Esophagus muscularis mucosa (tissue), 3 donors: ENCODE measurements at regions not wholly inside any gene's neighbourhood (a gene's known extent, or its start where the extent isn't known, plus 50 kb on each side); places are given as distances from the start of the nearest gene placed in this dataset.

Experiments
- CTCF ChIP-seq, 3 experiments: fragments of 200-600 bp in 2 of 3; fragments of 450-650 bp in 1 of 3; sonication (generic) in 2 of 3; IDR thresholded peaks; one replicate each; pipeline ENCODE4 v1.5.1; 2017 to 2019; ENCODE audit warnings: antibody characterized with exemption in 3 of 3, mild to moderate bottlenecking in 2 of 3, moderate library complexity in 1 of 3
- EP300 ChIP-seq: sonication (generic); formaldehyde crosslinking; IDR thresholded peaks from one replicate; pipeline ENCODE4 v1.6.1; 2017; ENCODE audit warnings: antibody characterized with exemption

- TF ChIP-seq CTCF (IDR thresholded peaks at IDR 0.05) (no peak), EP300 (no peak)
These were observed 66.6 kb upstream of the ADAMTS5 start for GRCh38 chr21:27033471-27033870.
